H1 (cell line): ENCODE measurements at regions not wholly inside any gene's neighbourhood (a gene's known extent, or its start where the extent isn't known, plus 50 kb on each side); places are given as distances from the start of the nearest gene placed in this dataset.

Source experiments
- CTCF ChIA-PET: fragments of 300-600 bp; sonication (Branson Sonifier 250); formaldehyde crosslinking; loops from one replicate; lab custom pipeline; 2021; ENCODE audit not compliant: partially characterized antibody; lab: Charles Lee
- POLR2A ChIA-PET: fragments of 300-600 bp; sonication (Branson Sonifier 250); formaldehyde crosslinking; loops from one replicate; lab custom pipeline; 2021; ENCODE audit warnings: inconsistent platforms; ENCODE audit not compliant: partially characterized antibody; lab: Charles Lee
- DNase-seq, 2 experiments: peaks; one replicate each; pipeline versions ENCODE4 v3.0.0 to v3.0.0-alpha.2; 2010 to 2022; ENCODE audit warnings: low spot score in 2 of 2, low read depth in 1 of 2, mixed read lengths in 1 of 2
- FAIRE-seq: peaks from 2 replicates; lab custom pipeline; 2011; peaks lifted over from hg19 to GRCh38; lab: Jason Lieb, UNC
- H2AFZ ChIP-seq: 2 replicates; pipeline ENCODE4 v1.8.1; 2012; ENCODE audit warnings: low read length, inconsistent platforms
- H2AK5ac ChIP-seq: 2 replicates; pipeline ENCODE4 v1.6.1; 2013; ENCODE audit warnings: low read depth, low read length
- H2BK120ac ChIP-seq: replicated peaks from 2 replicates; pipeline ENCODE3; 2013; ENCODE audit warnings: low read depth, low read length, inconsistent platforms
- H2BK12ac ChIP-seq: 2 replicates; pipeline ENCODE4 v1.6.1; 2013; ENCODE audit warnings: low read depth, low read length
- H2BK15ac ChIP-seq: 2 replicates; pipeline ENCODE4 v1.6.1; 2013; ENCODE audit warnings: low read length
- H2BK20ac ChIP-seq: 2 replicates; pipeline ENCODE4 v1.6.1; 2013; ENCODE audit warnings: low read length
- H2BK5ac ChIP-seq: 2 replicates; pipeline ENCODE4 v1.6.1; 2013; ENCODE audit warnings: low read depth, low read length
- H3K14ac ChIP-seq: 2 replicates; pipeline ENCODE4 v1.6.1; 2013; ENCODE audit warnings: inconsistent platforms; ENCODE audit not compliant: insufficient read length
- H3K18ac ChIP-seq: 2 replicates; pipeline ENCODE4 v1.6.1; 2013; ENCODE audit warnings: low read length; ENCODE audit errors: extremely low read depth
- H3K23ac ChIP-seq: 2 replicates; pipeline ENCODE4 v1.6.1; 2013; ENCODE audit warnings: inconsistent platforms; ENCODE audit not compliant: insufficient read length
- H3K23me2 ChIP-seq: 2 replicates; pipeline ENCODE4 v1.6.1; 2013; ENCODE audit warnings: low read depth, low read length
- H3K27ac ChIP-seq: 2 replicates; pipeline ENCODE4 v1.6.1; 2011; ENCODE audit warnings: low read depth, low read length, inconsistent platforms
- H3K27me3 ChIP-seq, 4 experiments: replicated peaks in 1 of 4; 1 replicate in 1 of 4; 2 replicates in 3 of 4; pipeline versions ENCODE4 v1.6.1 to v1.8.1; 2011 to 2013; ENCODE audit warnings: low read length in 3 of 4, mild to moderate bottlenecking in 3 of 4, inconsistent platforms in 2 of 4, mixed read lengths in 2 of 4, moderate library complexity in 1 of 4; ENCODE audit not compliant: control insufficient read depth in 3 of 4, insufficient read depth in 3 of 4; ENCODE audit errors: extremely low read depth in 1 of 4
- H3K36me3 ChIP-seq, 4 experiments: 2 replicates each; pipeline versions ENCODE4 v1.6.1 to v1.8.1; 2011 to 2013; ENCODE audit warnings: mild to moderate bottlenecking in 4 of 4, low read length in 3 of 4, moderate library complexity in 2 of 4, control low read depth in 1 of 4, inconsistent platforms in 1 of 4; ENCODE audit not compliant: insufficient read depth in 4 of 4, control insufficient read depth in 2 of 4
- H3K4ac ChIP-seq: replicated peaks from 2 replicates; pipeline ENCODE3; 2013; ENCODE audit warnings: low read length, low read depth, mixed read lengths, inconsistent platforms; ENCODE audit not compliant: insufficient read length
- H3K4me1 ChIP-seq, 4 experiments: replicated peaks in 1 of 4; 1 replicate in 1 of 4; 2 replicates in 3 of 4; pipeline versions ENCODE4 v1.6.1 to v1.8.1; 2011 to 2013; ENCODE audit warnings: low read length in 3 of 4, inconsistent platforms in 2 of 4, mixed read lengths in 1 of 4; ENCODE audit not compliant: insufficient read depth in 4 of 4, control insufficient read depth in 3 of 4
- H3K4me2 ChIP-seq, 2 experiments: 2 replicates each; pipeline versions ENCODE4 v1.6.1 to v1.8.1; 2011 to 2013; ENCODE audit warnings: low read depth in 2 of 2, low read length in 2 of 2, control low read depth in 1 of 2, inconsistent platforms in 1 of 2, mild to moderate bottlenecking in 1 of 2; ENCODE audit not compliant: insufficient read depth in 1 of 2
- H3K4me3 ChIP-seq, 4 experiments: fragments of 200-600, 300-600 bp in 1 of 4; sonication (generic), shearing (Covaris generic), sonication (Bioruptor Twin) in 1 of 4; 2 replicates each; pipeline versions ENCODE4 v1.5.1 to v1.8.1; 2011 to 2016; ENCODE audit warnings: low read length in 4 of 4, low read depth in 3 of 4, control low read depth in 2 of 4, inconsistent platforms in 2 of 4, mild to moderate bottlenecking in 2 of 4, mixed read lengths in 1 of 4, moderate library complexity in 1 of 4; ENCODE audit not compliant: insufficient read depth in 2 of 4; ENCODE audit errors: extremely low read depth in 1 of 4
- H3K56ac ChIP-seq: replicated peaks from 2 replicates; pipeline ENCODE3; 2013; ENCODE audit warnings: low read depth, mild to moderate bottlenecking, mixed read lengths, low read length, inconsistent platforms; ENCODE audit not compliant: insufficient read length
- H3K79me1 ChIP-seq: 2 replicates; pipeline ENCODE4 v1.6.1; 2013; ENCODE audit warnings: low read depth, low read length, control low read depth
- H3K79me2 ChIP-seq, 2 experiments: 2 replicates each; pipeline versions ENCODE4 v1.6.1 to v1.8.1; 2012 to 2013; ENCODE audit warnings: low read length in 2 of 2, mild to moderate bottlenecking in 2 of 2, inconsistent platforms in 1 of 2; ENCODE audit not compliant: insufficient read depth in 2 of 2, control insufficient read depth in 1 of 2
- H3K9ac ChIP-seq, 4 experiments: replicated peaks in 1 of 4; 1 replicate in 1 of 4; 2 replicates in 3 of 4; pipeline versions ENCODE4 v1.6.1 to v1.8.1; 2011 to 2013; ENCODE audit warnings: low read depth in 3 of 4, low read length in 3 of 4, control low read depth in 2 of 4, mild to moderate bottlenecking in 2 of 4, moderate library complexity in 2 of 4, inconsistent platforms in 1 of 4; ENCODE audit errors: extremely low read depth in 1 of 4
- H3K9me3 ChIP-seq, 2 experiments: 2 replicates each; pipeline versions ENCODE4 v1.6.1 to v1.8.1; 2012 to 2013; ENCODE audit warnings: mild to moderate bottlenecking in 2 of 2, moderate library complexity in 2 of 2, control low read depth in 1 of 2, inconsistent platforms in 1 of 2, low read depth in 1 of 2, low read length in 1 of 2, mixed read lengths in 1 of 2; ENCODE audit not compliant: insufficient read depth in 2 of 2
- H4K20me1 ChIP-seq, 2 experiments: replicated peaks in 1 of 2; 2 replicates each; pipeline versions ENCODE3 to v1.8.1; 2011 to 2013; ENCODE audit warnings: inconsistent platforms in 2 of 2, low read length in 2 of 2, mild to moderate bottlenecking in 1 of 2; ENCODE audit not compliant: insufficient read depth in 2 of 2, control insufficient read depth in 1 of 2
- H4K5ac ChIP-seq: 2 replicates; pipeline ENCODE4 v1.6.1; 2013; ENCODE audit warnings: low read length, low read depth, mixed read lengths, inconsistent platforms; ENCODE audit not compliant: insufficient read length
- H4K8ac ChIP-seq: 2 replicates; pipeline ENCODE4 v1.8.0; 2013; ENCODE audit warnings: mild to moderate bottlenecking, moderate library complexity, low read length, inconsistent platforms; ENCODE audit not compliant: insufficient read depth; ENCODE audit errors: extremely low read depth
- H4K91ac ChIP-seq: replicated peaks from 2 replicates; pipeline ENCODE3; 2013; ENCODE audit warnings: low read length, mixed read lengths, inconsistent platforms; ENCODE audit not compliant: insufficient read length
- BCL11A ChIP-seq, 2 experiments: IDR thresholded peaks; one replicate each; pipeline ENCODE4 v1.6.1; 2011; ENCODE audit warnings: low read depth in 2 of 2, low read length in 2 of 2, mild to moderate bottlenecking in 2 of 2
- CBX5 ChIP-seq: fragments of 300-800, 300-1000 bp; sonication (generic); IDR thresholded peaks from 2 replicates; pipeline ENCODE4 v1.7.1; 2016; ENCODE audit warnings: antibody characterized with exemption, low read length, low read depth
- GTF2F1 ChIP-seq: IDR thresholded peaks from 2 replicates; pipeline ENCODE4 v1.6.1; 2012; ENCODE audit warnings: low read depth, low read length, improper control_type of control experiment, borderline replicate concordance
- HDAC2 ChIP-seq, 2 experiments: fragments of 300-600 bp in 1 of 2; sonication (generic) in 1 of 2; IDR thresholded peaks; 2 replicates each; pipeline ENCODE4 v1.6.1; 2011 to 2012; ENCODE audit warnings: low read depth in 2 of 2, low read length in 2 of 2, mild to moderate bottlenecking in 2 of 2, moderate library complexity in 2 of 2, borderline replicate concordance in 1 of 2, inconsistent platforms in 1 of 2
- HDAC6 ChIP-seq: IDR thresholded peaks from one replicate; pipeline ENCODE4 v1.7.1; 2012; ENCODE audit warnings: low read depth, mild to moderate bottlenecking, inconsistent platforms, low read length, moderate library complexity
- KDM5A ChIP-seq: fragments of 200-600 bp; IDR thresholded peaks from 2 replicates; pipeline ENCODE4 v1.7.1; 2012; ENCODE audit warnings: mild to moderate bottlenecking, low read length, inconsistent platforms, mixed read lengths
- MAFK ChIP-seq: IDR thresholded peaks from 2 replicates; pipeline ENCODE4 v1.6.1; 2012; ENCODE audit warnings: low read depth, mild to moderate bottlenecking, improper control_type of control experiment, low read length
- NANOG ChIP-seq: IDR thresholded peaks from 2 replicates; pipeline ENCODE4 v1.6.1; 2011; ENCODE audit warnings: low read length, low read depth, mild to moderate bottlenecking, inconsistent platforms; ENCODE audit not compliant: insufficient read depth, poor library complexity, severe bottlenecking
- RNF2 ChIP-seq: fragments of 200-900, 300-1000 bp; sonication (generic); IDR thresholded peaks from 2 replicates; pipeline ENCODE4 v1.7.1; 2016; ENCODE audit warnings: borderline replicate concordance, low read depth, mild to moderate bottlenecking, antibody characterized with exemption, low read length; ENCODE audit not compliant: poor library complexity, severe bottlenecking; ENCODE audit errors: missing control alignments
- SAP30 ChIP-seq: fragments of 300-600 bp; sonication (generic); IDR thresholded peaks from 2 replicates; pipeline ENCODE4 v1.7.1; 2012; ENCODE audit warnings: low read length, moderate library complexity, mild to moderate bottlenecking, inconsistent platforms; ENCODE audit not compliant: insufficient read depth, insufficient replicate concordance
- SP4 ChIP-seq: IDR thresholded peaks from 2 replicates; pipeline ENCODE4 v1.6.1; 2012; ENCODE audit warnings: low read length, inconsistent platforms
- TBP ChIP-seq: IDR thresholded peaks from 2 replicates; pipeline ENCODE4 v1.6.1; 2011; ENCODE audit warnings: low read depth, low read length, improper control_type of control experiment
- ZNF274 ChIP-seq: IDR thresholded peaks from 2 replicates; pipeline ENCODE4 v1.7.0; 2012; ENCODE audit warnings: low read length, borderline replicate concordance; ENCODE audit errors: extremely low read depth
- WGBS, 2 experiments: shearing (Covaris generic) in 1 of 2; methylation state at CpG; one replicate each; pipeline versions ENCODE4 v1.1.6 to v1.1.7; 2013 to 2015; ENCODE audit warnings: low lambda C conversion rate in 2 of 2, mixed read lengths in 2 of 2, inconsistent platforms in 1 of 2, low coverage in 1 of 2, missing lambda C conversion rate in 1 of 2; ENCODE audit not compliant: insufficient replicate concordance in 2 of 2, insufficient coverage in 1 of 2, insufficient read length in 1 of 2; ENCODE audit errors: extremely low coverage in 1 of 2, missing lambda C conversion rate in 1 of 2; 5-methylcytosine and 5-hydroxymethylcytosine counted together
- TF ChIP-seq, protein P1 (sequence below): IDR thresholded peaks from 2 replicates; pipeline ENCODE4 v1.6.1; 2012; ENCODE audit warnings: inconsistent platforms

- Histone ChIP-seq H3K27me3 (no peaks in the 10 kb centered on the region; a peak in 1 of 7 replicates), H3K4me2 (no peak overlapping the region), H4K8ac (no peak overlapping the region), H4K91ac (no peak overlapping the region), H2BK120ac (no peak overlapping the region), H2BK5ac (no peak overlapping the region), H3K4ac (no peak overlapping the region), H3K14ac (no peak overlapping the region), H3K79me2 (no peaks in the 10 kb centered on the region), H3K79me1 (no peaks in the 10 kb centered on the region), H3K9ac (no peak overlapping the region), H3K56ac (no peak overlapping the region), H3K27ac (no peak overlapping the region), H4K20me1 (no peaks in the 10 kb centered on the region), H3K23me2 (no peaks in the 10 kb centered on the region), H4K5ac (no peak overlapping the region), H3K23ac (no peak overlapping the region), H2BK20ac (no peak overlapping the region), H2BK15ac (no peak overlapping the region), H3K4me1 (no peaks in the 10 kb centered on the region), H2AK5ac (no peak overlapping the region), H3K9me3 (no peaks in the 10 kb centered on the region), H3K36me3 (no peaks in the 10 kb centered on the region), H2AFZ (no peak overlapping the region), H3K4me3 (no peak overlapping the region), H3K18ac (no peak overlapping the region), H2BK12ac (no peak overlapping the region)
- no peak for FAIRE-seq
- DNase-seq = no peak
- POLR2A ChIA-PET = no interaction called here
- CTCF ChIA-PET = no interaction called here
- WGBS, 2 experiments = 94% methylated on average over 3 of the region's 3 CpGs; no CpG with 5 or more reads in 1 of the 2 experiments
- no peak for TF ChIP-seq MAFK
- TF ChIP-seq CBX5 = no peak
- no peak for TF ChIP-seq NANOG
- TF ChIP-seq, protein P1, sequence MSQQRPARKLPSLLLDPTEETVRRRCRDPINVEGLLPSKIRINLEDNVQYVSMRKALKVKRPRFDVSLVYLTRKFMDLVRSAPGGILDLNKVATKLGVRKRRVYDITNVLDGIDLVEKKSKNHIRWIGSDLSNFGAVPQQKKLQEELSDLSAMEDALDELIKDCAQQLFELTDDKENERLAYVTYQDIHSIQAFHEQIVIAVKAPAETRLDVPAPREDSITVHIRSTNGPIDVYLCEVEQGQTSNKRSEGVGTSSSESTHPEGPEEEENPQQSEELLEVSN = no peak
- no peak for TF ChIP-seq HDAC2 (IDR thresholded peaks at IDR 0.05; ENCODE audit: borderline replicate concordance in 1 of 2, low read depth in 2 of 2, low read length in 2 of 2)
- no peak for TF ChIP-seq RNF2
- no peak for TF ChIP-seq ZNF274
- TF ChIP-seq GTF2F1 = no peak
- TF ChIP-seq HDAC6 = no peak
- TF ChIP-seq SP4 = no peak
- TF ChIP-seq BCL11A (IDR thresholded peaks at IDR 0.05; ENCODE audit: low read depth in 2 of 2, low read length in 2 of 2) = no peak
- no peak for TF ChIP-seq KDM5A
- TF ChIP-seq TBP = no peak
- no peak for TF ChIP-seq SAP30
These were observed 1139.3 kb downstream of the DIAPH3 start for GRCh38 chr13:59024434-59024833.
